Right lobe of liver (tissue), 6 donors: ENCODE measurements at regions not wholly inside any gene's neighbourhood (a gene's known extent, or its start where the extent isn't known, plus 50 kb on each side); places are given as distances from the start of the nearest gene placed in this dataset.
A peak's percentile ranks its signal among the peaks of the same experiment; 100 is the strongest.

Source experiments
- ATAC-seq, 4 donors: fragments of 200-7000 bp; cut with Tn5 transposase; one replicate each; pipeline ENCODE4 v1.9.1; 2020; ENCODE audit warnings: mild to moderate bottlenecking in 4 of 4, moderate library complexity in 4 of 4
- DNase-seq, 3 donors: peaks; one replicate each; pipeline ENCODE4 v3.0.0-alpha.2; 2020
- H3K27ac ChIP-seq, 3 donors: fragments of 200-600 bp; one replicate each; pipeline ENCODE4 v1.8.0; 2022
- H3K27me3 ChIP-seq, 2 donors: fragments of 200-600 bp; one replicate each; pipeline ENCODE4 v1.8.0; 2022
- H3K36me3 ChIP-seq, 4 donors: fragments of 200-600 bp; sonication (generic) in 1 of 4; one replicate each; pipeline versions ENCODE4 v1.5.1 to v1.8.0; 2017 to 2022; ENCODE audit warnings: control low read depth in 1 of 4
- H3K4me1 ChIP-seq, 4 donors: fragments of 200-600 bp; sonication (generic) in 1 of 4; one replicate each; pipeline versions ENCODE4 v1.5.1 to v1.8.0; 2017 to 2022; ENCODE audit warnings: control low read depth in 1 of 4
- H3K4me3 ChIP-seq, 3 donors: fragments of 200-600 bp; one replicate each; pipeline ENCODE4 v1.8.0; 2022
- H3K9me3 ChIP-seq, 4 donors: fragments of 200-600 bp; sonication (generic) in 1 of 4; one replicate each; pipeline versions ENCODE4 v1.5.1 to v1.8.0; 2017 to 2022; ENCODE audit warnings: control low read depth in 1 of 4
- CTCF ChIP-seq, 4 donors: fragments of 200-600 bp in 3 of 4; fragments of 450-650 bp in 1 of 4; IDR thresholded peaks; one replicate each; pipeline versions ENCODE4 v1.5.1 to v1.8.0; 2016 to 2022; ENCODE audit warnings: antibody characterized with exemption in 4 of 4, mild to moderate bottlenecking in 2 of 4
- POLR2A ChIP-seq: fragments of 450-650 bp; IDR thresholded peaks from one replicate; pipeline ENCODE4 v1.6.1; 2017; ENCODE audit warnings: antibody characterized with exemption, mild to moderate bottlenecking
- WGBS: methylation state at CpG from one replicate; pipeline ENCODE4 v1.1.6; 2018; ENCODE audit warnings: low coverage, low lambda C conversion rate; ENCODE audit not compliant: insufficient coverage; ENCODE audit errors: missing lambda C conversion rate; 5-methylcytosine and 5-hydroxymethylcytosine counted together
- intact Hi-C, 2 donors: fragments of 100-400 bp; cut with DNase I; formaldehyde crosslinking; loops; one replicate each; pipeline versions ENCODE4 v1.11.2 to v1.14.1; 2022
- donor health status: DM: no; HTN: yes; CAD: no.
- donor health status: DM: no; HTN: no; CAD: no.
- donor health status: DM: no; HTN: no; CAD: no.
- donor health status: DM: no; HTN: yes; CAD: no.
- donor health status: DM: no; HTN: yes; CAD: no.

- intact Hi-C loops, result no loop called here
- no peak for DNase-seq
- H3K27me3 ChIP-seq, result no peaks in the 10 kb centered on the region
- H3K4me3 ChIP-seq, result no peak overlapping the region
- H3K36me3 ChIP-seq, result no peaks in the 10 kb centered on the region
- H3K27ac ChIP-seq, result no peak overlapping the region
- TF ChIP-seq CTCF (IDR thresholded peaks at IDR 0.05) (no peak), POLR2A (no peak)
- 83% methylated on average over 6 of the region's 7 CpGs for WGBS
- ATAC-seq, result peak in 2 of 4 donors; percentile 15 to 21
- H3K9me3 ChIP-seq, result no peaks in the 10 kb centered on the region
- H3K4me1 ChIP-seq, result peaks cover 0 to 12% (median 2%) of the 10 kb centered on the region in 4 donors
These were observed 94.4 kb upstream of the NAA20 start for GRCh38 chr20:19922716-19923115.

- peaks cover 0 to 12% (median 2%) of the 10 kb centered on the region in 4 donors for H3K4me1 ChIP-seq
- ATAC-seq, result no peak
- H3K36me3 ChIP-seq, result no peaks in the 10 kb centered on the region
- H3K27ac ChIP-seq, result no peak overlapping the region
- H3K9me3 ChIP-seq, result no peaks in the 10 kb centered on the region
- 76% methylated on average over 3 of the region's 3 CpGs for WGBS
- TF ChIP-seq CTCF (IDR thresholded peaks at IDR 0.05) (no peak), POLR2A (no peak)
- no peaks in the 10 kb centered on the region for H3K27me3 ChIP-seq
- H3K4me3 ChIP-seq, result no peak overlapping the region
- intact Hi-C loops, result no loop called here
- no peak for DNase-seq
These were observed 93.4 kb upstream of the NAA20 start for GRCh38 chr20:19923762-19924161.

DNA sequence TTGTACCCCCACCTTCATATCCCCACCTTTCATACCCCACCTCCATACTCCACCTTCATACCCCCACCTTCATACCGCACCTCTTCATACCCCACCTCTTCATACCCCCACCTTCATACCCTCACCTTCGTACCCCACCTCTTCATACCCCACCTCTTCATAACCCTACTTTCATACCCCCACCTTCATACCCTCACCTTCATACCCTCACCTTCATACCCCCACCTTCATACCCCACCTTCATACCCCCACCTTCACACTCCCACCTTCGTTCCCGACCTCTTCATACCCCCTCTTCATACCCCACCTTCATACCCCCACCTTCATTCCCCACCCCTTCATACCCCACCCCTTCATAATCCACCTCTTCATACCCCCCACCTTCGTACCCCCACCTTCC lies 92.9 kb upstream of the NAA20 start:
- Histone ChIP-seq H3K27me3 (no peaks in the 10 kb centered on the region), H3K27ac (no peak overlapping the region), H3K9me3 (no peaks in the 10 kb centered on the region), H3K4me3 (no peak overlapping the region), H3K36me3 (no peaks in the 10 kb centered on the region), H3K4me1 (peaks cover 0 to 12% (median 2%) of the 10 kb centered on the region in 4 donors)
- intact Hi-C loops, result no loop called here
- DNase-seq (no peak), ATAC-seq (no peak)
- WGBS, result 64% methylated on average over 5 of the region's 5 CpGs
- no peak for TF ChIP-seq POLR2A
- TF ChIP-seq CTCF (IDR thresholded peaks at IDR 0.05), result no peak

DNA sequence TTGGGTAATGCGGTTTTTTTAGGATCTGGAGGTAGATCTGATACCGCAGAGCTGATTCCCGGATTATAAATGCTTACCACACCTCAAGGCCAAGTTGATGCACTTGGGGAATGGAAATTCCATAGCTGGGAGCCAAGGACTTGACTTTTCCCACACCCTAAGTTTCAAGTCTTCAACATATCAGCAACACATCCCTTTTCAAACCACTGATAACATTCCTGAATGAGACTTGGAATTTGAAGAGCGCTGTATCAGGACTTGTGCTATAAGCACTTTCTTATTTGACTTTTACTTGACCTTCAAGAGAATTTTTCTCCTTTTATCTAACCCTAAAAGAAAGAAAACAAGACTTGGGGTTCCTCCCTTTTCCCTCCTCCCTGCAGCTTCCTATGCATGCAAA lies 90.6 kb upstream of the NAA20 start:
- no peaks in the 10 kb centered on the region for H3K27me3 ChIP-seq
- no peaks in the 10 kb centered on the region for H3K9me3 ChIP-seq
- no peaks in the 10 kb centered on the region for H3K36me3 ChIP-seq
- no peak for DNase-seq
- H3K4me1 ChIP-seq, result peaks cover 0 to 4% (median 0%) of the 10 kb centered on the region in 4 donors
- ATAC-seq, result peak in 1 of 4 donors; percentile 21
- H3K27ac ChIP-seq, result no peak overlapping the region
- intact Hi-C loops, result no loop called here
- H3K4me3 ChIP-seq, result no peak overlapping the region
- no peak for TF ChIP-seq POLR2A
- TF ChIP-seq CTCF (IDR thresholded peaks at IDR 0.05), result no peak
- 93% methylated on average over 3 of the region's 4 CpGs for WGBS
